Esophagus muscularis mucosa (tissue), 4 donors: ENCODE measurements at regions not wholly inside any gene's neighbourhood (a gene's known extent, or its start where the extent isn't known, plus 50 kb on each side); places are given as distances from the start of the nearest gene placed in this dataset.

Experiments used
- EP300 ChIP-seq: sonication (generic); formaldehyde crosslinking; IDR thresholded peaks from one replicate; pipeline ENCODE4 v1.6.1; 2017; ENCODE audit warnings: antibody characterized with exemption
- POLR2A ChIP-seq: fragments of 450-650 bp; IDR thresholded peaks from one replicate; pipeline ENCODE4 v1.6.1; 2017; ENCODE audit warnings: antibody characterized with exemption, moderate library complexity, mild to moderate bottlenecking, low read depth
- POLR2AphosphoS5 ChIP-seq, 2 donors: sonication (generic); formaldehyde crosslinking; IDR thresholded peaks; one replicate each; pipeline ENCODE4 v1.6.1; 2017; ENCODE audit warnings: antibody characterized with exemption in 2 of 2
- TF ChIP-seq, protein P1 (sequence below), 3 experiments: fragments of 200-600 bp in 2 of 3; fragments of 450-650 bp in 1 of 3; sonication (generic) in 2 of 3; IDR thresholded peaks; one replicate each; pipeline ENCODE4 v1.5.1; 2017 to 2019; ENCODE audit warnings: antibody characterized with exemption in 3 of 3, mild to moderate bottlenecking in 2 of 3, moderate library complexity in 1 of 3

- TF ChIP-seq, protein P1, sequence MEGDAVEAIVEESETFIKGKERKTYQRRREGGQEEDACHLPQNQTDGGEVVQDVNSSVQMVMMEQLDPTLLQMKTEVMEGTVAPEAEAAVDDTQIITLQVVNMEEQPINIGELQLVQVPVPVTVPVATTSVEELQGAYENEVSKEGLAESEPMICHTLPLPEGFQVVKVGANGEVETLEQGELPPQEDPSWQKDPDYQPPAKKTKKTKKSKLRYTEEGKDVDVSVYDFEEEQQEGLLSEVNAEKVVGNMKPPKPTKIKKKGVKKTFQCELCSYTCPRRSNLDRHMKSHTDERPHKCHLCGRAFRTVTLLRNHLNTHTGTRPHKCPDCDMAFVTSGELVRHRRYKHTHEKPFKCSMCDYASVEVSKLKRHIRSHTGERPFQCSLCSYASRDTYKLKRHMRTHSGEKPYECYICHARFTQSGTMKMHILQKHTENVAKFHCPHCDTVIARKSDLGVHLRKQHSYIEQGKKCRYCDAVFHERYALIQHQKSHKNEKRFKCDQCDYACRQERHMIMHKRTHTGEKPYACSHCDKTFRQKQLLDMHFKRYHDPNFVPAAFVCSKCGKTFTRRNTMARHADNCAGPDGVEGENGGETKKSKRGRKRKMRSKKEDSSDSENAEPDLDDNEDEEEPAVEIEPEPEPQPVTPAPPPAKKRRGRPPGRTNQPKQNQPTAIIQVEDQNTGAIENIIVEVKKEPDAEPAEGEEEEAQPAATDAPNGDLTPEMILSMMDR (IDR thresholded peaks at IDR 0.05), result no peak
- TF ChIP-seq POLR2AphosphoS5 (IDR thresholded peaks at IDR 0.05) (no peak), POLR2A (no peak), EP300 (no peak)
Observed at GRCh38 chr20:40838509-40838908, 149.5 kb upstream of the MAFB start.
